Body of pancreas (tissue), 4 donors: ENCODE measurements at regions not wholly inside any gene's neighbourhood (a gene's known extent, or its start where the extent isn't known, plus 50 kb on each side); places are given as distances from the start of the nearest gene placed in this dataset.

Experiments used
- CTCF ChIP-seq, 7 experiments: fragments of 450-650 bp in 4 of 7; fragments of 200-600 bp in 3 of 7; sonication (generic) in 3 of 7; IDR thresholded peaks; one replicate each; pipeline ENCODE4 v1.5.1; 2016 to 2019; ENCODE audit warnings: antibody characterized with exemption in 7 of 7
- POLR2A ChIP-seq, 3 donors: fragments of 450-650 bp; IDR thresholded peaks; one replicate each; pipeline ENCODE4 v1.6.1; 2016; ENCODE audit warnings: antibody characterized with exemption in 3 of 3, mild to moderate bottlenecking in 2 of 3

GRCh38 chr11:79922641-79923040 lies 481.8 kb upstream of the TENM4 start:
- TF ChIP-seq POLR2A (IDR thresholded peaks at IDR 0.05) (no peak), CTCF (IDR thresholded peaks at IDR 0.05) (no peak)
